Stimulated activated naive B cell treated with anti-CD40 and anti-IgM and Interleukin-4, amounts not matched to agents 10 μg/mL and 1 μg/mL and 100 μg/mL, for 72 hours (primary cell): ENCODE measurements at regions not wholly inside any gene's neighbourhood (a gene's known extent, or its start where the extent isn't known, plus 50 kb on each side); places are given as distances from the start of the nearest gene placed in this dataset.

ENCODE experiments used
- ATAC-seq, 2 donors: fragments of 150-1000 bp; cut with Tn5 transposase; replicated peaks; 2 replicates each; pipeline ENCODE4 v1.10.0; 2021; ENCODE audit warnings: moderate library complexity in 1 of 2
- DNase-seq: peaks from one replicate; pipeline ENCODE4 v3.0.0; 2021
- H3K27ac Mint-ChIP-seq: one replicate; pipeline ENCODE4 v1.8.0; 2022; ENCODE audit warnings: mild to moderate bottlenecking, mixed read lengths
- H3K27me3 Mint-ChIP-seq, 2 donors: one replicate each; pipeline ENCODE4 v1.8.0; 2022; ENCODE audit warnings: mixed read lengths in 2 of 2
- H3K36me3 Mint-ChIP-seq, 2 donors: one replicate each; pipeline ENCODE4 v1.8.0; 2022; ENCODE audit warnings: mixed read lengths in 2 of 2, mild to moderate bottlenecking in 1 of 2
- H3K4me1 Mint-ChIP-seq, 2 donors: one replicate each; pipeline ENCODE4 v1.8.0; 2022; ENCODE audit warnings: mixed read lengths in 2 of 2, mild to moderate bottlenecking in 1 of 2
- H3K4me3 Mint-ChIP-seq, 2 donors: one replicate each; pipeline ENCODE4 v1.8.0; 2022; ENCODE audit warnings: mild to moderate bottlenecking in 2 of 2, mixed read lengths in 2 of 2, moderate library complexity in 1 of 2
- H3K9me3 Mint-ChIP-seq, 2 donors: one replicate each; pipeline ENCODE4 v1.8.0; 2022; ENCODE audit warnings: mixed read lengths in 2 of 2, mild to moderate bottlenecking in 1 of 2

DNA sequence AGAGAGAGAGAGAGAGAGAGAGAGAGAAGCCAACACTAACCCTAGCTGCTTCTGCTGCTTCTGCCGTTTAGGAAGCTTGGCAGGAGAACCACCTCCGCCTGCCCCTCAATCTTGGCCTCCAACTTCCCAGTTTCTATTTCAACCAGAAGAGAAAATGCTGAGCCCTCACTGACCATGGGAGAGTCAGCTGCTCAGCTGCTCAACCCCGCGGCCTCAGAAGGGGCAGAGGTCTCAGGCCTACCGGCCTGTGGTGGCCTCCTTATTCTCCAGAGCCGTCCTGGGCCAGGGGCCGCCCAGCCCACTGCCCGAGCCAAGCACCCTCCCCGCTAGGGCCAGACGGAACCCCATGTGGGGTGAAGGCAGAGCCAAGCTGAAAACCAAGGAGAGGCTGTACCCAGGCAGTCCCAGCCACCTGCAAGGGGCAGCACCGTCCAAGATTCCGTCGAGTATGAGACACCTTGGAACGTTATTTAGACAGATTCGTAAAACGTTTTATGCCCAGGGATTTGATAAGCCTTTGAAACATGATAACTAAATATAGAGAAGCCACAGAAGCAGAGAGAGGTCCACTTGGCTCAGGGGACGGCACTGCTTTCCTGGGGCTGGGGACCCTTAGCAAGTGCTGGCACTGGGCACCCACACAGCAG lies 116.6 kb downstream of the DLL1 start:
- Mint-ChIP-seq H3K4me1 (peaks cover 5% of the 10 kb centered on the region in 2 donors), H3K9me3 (peaks cover 13 to 16% of the 10 kb centered on the region in 2 donors), H3K27ac (no peak overlapping the region), H3K36me3 (peaks cover 5% of the 10 kb centered on the region in 2 donors), H3K27me3 (peaks cover 14 to 23% of the 10 kb centered on the region in 2 donors), H3K4me3 (no peak overlapping the region)
- DNase-seq (no peak), ATAC-seq (no peak)

DNA sequence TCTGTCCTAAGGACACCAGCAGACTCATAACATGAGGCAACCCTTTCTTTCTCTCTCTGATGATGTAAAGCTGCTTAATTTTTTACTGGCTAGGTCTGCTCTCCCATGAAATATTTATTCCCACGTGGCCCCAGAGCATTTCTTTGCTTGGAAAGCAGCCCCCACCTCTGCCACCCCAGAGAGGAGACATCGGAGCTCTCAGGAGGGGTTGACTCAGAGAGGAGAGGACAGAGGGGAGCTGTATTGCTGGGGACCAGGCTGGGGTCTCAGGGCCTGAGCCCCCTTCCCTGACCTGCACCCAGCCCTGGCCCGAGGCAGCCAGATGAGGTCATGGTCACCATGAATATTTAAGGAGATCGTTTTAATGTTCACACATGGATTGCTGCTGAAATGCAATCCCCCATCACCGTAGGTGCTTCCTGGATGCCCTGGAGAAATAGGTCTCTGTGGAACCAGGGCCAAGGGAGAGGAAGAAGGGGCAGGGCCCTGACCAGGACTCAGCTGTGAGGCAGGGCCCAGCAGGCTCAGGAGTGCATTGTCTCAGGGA lies 117.5 kb downstream of the DLL1 start:
- H3K36me3 Mint-ChIP-seq: peaks cover 5% of the 10 kb centered on the region in 2 donors
- no peak overlapping the region for H3K27ac Mint-ChIP-seq
- DNase-seq (no peak), ATAC-seq (no peak)
- peaks cover 5% of the 10 kb centered on the region in 2 donors for H3K4me1 Mint-ChIP-seq
- H3K27me3 Mint-ChIP-seq: peaks cover 14 to 23% of the 10 kb centered on the region in 2 donors
- no peak overlapping the region for H3K4me3 Mint-ChIP-seq
- peaks cover 13 to 16% of the 10 kb centered on the region in 2 donors for H3K9me3 Mint-ChIP-seq

DNA sequence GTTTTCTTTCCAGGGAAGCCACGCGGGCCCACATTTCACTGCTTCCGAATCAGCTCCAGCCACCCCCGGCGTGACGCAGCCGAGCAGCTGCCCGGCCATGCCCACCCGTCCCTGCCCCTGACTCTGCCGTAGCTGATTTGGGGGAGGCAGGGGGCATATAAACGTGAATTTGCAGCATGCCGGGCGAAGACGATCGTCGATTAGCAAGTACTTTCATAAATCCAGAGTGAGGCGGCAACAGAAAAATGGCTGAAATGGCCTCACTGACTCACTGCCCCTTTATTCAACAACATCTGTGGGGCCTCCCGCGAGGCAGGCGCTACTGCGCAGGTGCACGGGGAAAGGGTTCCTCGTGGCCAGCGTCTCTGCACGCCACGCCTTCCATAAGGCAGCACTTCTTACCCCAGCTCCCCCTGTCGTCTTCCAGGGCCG lies 118.0 kb downstream of the DLL1 start:
- peaks cover 13 to 16% of the 10 kb centered on the region in 2 donors for H3K9me3 Mint-ChIP-seq
- H3K27ac Mint-ChIP-seq: no peak overlapping the region
- DNase-seq (no peak), ATAC-seq (no peak)
- H3K27me3 Mint-ChIP-seq: peaks cover 14 to 19% of the 10 kb centered on the region in 2 donors
- H3K4me3 Mint-ChIP-seq: no peak overlapping the region
- peaks cover 5% of the 10 kb centered on the region in 2 donors for H3K36me3 Mint-ChIP-seq
- peaks cover 5% of the 10 kb centered on the region in 2 donors for H3K4me1 Mint-ChIP-seq

DNA sequence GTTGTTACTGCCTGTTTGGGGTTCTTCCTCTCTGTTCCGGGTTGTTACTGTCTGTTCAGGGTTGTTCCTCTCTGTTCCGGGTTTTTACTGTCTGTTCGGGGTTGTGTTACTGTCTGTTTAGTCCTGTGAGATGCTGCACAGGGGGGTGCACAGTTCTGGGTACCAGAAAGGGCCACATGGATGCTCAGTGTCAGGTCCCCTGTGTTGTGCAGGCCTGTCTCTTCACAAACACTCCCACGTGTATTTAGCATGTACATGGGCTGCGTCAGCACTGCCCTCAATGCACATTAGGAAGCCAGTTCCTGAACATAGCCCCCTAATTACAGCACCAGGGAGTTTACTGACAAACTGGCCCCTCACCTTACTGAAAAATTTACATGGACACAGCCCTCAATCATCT lies 118.5 kb downstream of the DLL1 start:
- DNase-seq (no peak), ATAC-seq (no peak)
- peaks cover 5% of the 10 kb centered on the region in 2 donors for H3K4me1 Mint-ChIP-seq
- peaks cover 14 to 19% of the 10 kb centered on the region in 2 donors for H3K27me3 Mint-ChIP-seq
- no peak overlapping the region for H3K27ac Mint-ChIP-seq
- H3K4me3 Mint-ChIP-seq: no peak overlapping the region
- H3K36me3 Mint-ChIP-seq: peaks cover 5% of the 10 kb centered on the region in 2 donors
- H3K9me3 Mint-ChIP-seq: peaks cover 13 to 16% of the 10 kb centered on the region in 2 donors

DNA sequence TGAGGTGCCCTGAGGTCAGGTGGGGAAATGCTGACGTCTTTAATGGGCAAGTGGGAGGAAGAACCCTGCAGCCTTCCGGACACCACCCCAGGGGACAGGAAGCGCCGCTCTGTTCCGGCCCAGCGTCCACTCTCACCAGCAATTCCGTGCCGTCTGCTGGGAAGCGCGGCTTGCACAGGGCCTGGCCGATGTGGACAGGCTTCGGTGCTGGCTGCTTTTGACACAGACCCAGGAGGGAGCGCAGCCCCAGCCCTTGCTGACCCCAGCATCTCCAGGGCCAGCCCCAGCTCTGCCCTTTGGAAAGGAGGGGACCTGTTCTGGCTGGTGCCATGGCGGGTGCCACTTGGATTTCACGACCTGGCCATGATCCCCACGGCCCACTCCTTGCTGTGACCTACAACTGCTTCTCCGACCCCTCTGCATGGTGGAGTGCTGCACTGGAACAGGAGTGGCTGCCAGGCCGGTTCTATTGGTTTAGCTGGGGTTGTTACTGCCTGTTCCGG lies 123.2 kb downstream of the DLL1 start:
- H3K27ac Mint-ChIP-seq: no peak overlapping the region
- peaks cover 9 to 15% of the 10 kb centered on the region in 2 donors for H3K9me3 Mint-ChIP-seq
- peaks cover 13 to 14% of the 10 kb centered on the region in 2 donors for H3K27me3 Mint-ChIP-seq
- peaks cover 0 to 1% of the 10 kb centered on the region in 2 donors for H3K36me3 Mint-ChIP-seq
- DNase-seq (no peak), ATAC-seq (no peak)
- H3K4me3 Mint-ChIP-seq: no peak overlapping the region
- H3K4me1 Mint-ChIP-seq: no peaks in the 10 kb centered on the region

DNA sequence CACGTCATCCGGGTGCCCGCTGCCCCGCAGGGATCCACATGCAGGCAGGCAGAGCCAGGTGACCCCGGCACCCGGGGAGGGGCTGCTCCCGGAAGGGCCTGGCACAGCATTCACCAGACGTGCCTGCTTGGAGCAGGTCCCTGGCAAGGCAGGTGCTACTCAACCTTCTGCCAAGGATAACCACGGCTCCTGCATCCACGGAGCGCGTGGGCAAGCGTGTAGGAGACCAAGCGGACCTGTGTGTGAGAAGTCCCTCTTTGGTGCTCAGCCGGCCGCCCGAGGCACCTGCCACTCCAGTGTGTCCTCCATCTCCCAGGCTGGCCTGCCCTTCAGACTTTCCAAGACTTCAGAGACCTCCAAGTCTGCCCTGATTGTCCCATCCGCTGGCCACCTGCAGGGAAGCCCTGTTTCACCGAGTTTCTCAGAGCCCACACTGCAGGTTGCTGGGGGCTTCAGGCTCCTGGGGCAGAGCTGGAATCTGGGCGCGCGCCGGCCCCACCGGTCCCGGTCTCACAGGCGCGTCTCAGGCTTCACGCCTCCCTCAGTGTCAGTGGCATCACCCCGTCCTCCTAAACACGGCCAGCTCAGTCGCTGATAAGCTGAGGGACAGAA lies 124.3 kb downstream of the DLL1 start:
- DNase-seq (no peak), ATAC-seq (no peak)
- Mint-ChIP-seq H3K9me3 (peaks cover 4 to 14% of the 10 kb centered on the region in 2 donors), H3K27ac (no peak overlapping the region), H3K27me3 (peaks cover 7 to 8% of the 10 kb centered on the region in 2 donors), H3K36me3 (no peaks in the 10 kb centered on the region), H3K4me1 (no peaks in the 10 kb centered on the region), H3K4me3 (no peak overlapping the region)

DNA sequence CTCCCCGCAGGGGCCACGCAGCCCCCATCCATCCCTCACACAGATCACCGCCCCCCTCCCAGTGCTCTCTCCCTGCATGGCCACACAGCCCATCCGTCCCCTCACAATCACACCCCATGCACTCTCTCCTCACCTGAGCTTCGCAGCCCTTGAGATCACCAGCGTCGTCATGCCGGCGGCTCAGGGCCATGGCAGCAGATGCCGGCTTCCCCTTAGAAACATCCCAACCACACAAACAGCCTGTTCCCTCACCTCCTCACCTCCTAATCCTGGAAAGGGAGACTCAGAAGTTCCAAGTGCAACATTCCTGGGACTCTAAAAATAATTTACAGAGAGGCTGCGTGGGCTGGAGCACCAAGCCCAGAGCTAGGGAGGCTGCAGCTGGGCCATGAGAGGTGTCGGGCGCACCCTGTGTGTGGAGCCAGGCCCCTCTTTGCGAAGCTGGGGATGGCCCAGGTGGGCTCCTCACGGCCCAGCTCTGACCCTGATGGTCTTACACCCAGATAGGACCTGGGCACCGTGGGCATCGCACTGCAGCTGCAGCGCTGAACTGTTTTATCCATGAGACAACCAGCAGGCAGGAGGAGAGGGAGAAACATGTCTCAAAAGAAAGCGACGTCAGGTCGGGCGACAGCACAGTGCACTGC lies 125.3 kb downstream of the DLL1 start:
- Mint-ChIP-seq H3K4me1 (no peaks in the 10 kb centered on the region), H3K9me3 (peaks cover 4% of the 10 kb centered on the region in 2 donors), H3K27me3 (peaks cover 7 to 8% of the 10 kb centered on the region in 2 donors), H3K4me3 (no peak overlapping the region), H3K36me3 (no peaks in the 10 kb centered on the region), H3K27ac (no peak overlapping the region)
- DNase-seq (no peak), ATAC-seq (no peak)

DNA sequence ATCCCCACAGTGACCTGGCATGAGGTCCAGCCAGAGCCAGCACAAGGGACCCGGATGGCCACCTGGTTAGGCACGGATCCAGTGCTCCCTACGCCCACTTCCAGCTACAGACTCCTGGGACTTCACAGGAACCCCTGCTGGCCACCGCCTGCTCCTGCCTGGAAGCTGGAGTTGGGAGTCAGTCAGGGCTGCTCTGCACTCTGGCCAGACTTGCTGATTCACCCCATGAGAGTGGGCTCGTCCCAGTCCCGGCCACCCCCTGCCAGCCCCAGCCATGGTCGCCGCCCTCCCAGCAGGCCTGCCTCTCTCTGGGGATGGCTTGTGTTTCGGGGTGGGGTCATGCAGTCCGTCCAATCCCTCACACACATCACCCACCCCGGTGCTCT lies 125.8 kb downstream of the DLL1 start:
- Mint-ChIP-seq H3K36me3 (no peaks in the 10 kb centered on the region), H3K27me3 (peaks cover 7 to 8% of the 10 kb centered on the region in 2 donors), H3K27ac (no peak overlapping the region), H3K4me3 (no peak overlapping the region), H3K4me1 (no peaks in the 10 kb centered on the region), H3K9me3 (peaks cover 4% of the 10 kb centered on the region in 2 donors)
- DNase-seq: no peak
- ATAC-seq: no peak

DNA sequence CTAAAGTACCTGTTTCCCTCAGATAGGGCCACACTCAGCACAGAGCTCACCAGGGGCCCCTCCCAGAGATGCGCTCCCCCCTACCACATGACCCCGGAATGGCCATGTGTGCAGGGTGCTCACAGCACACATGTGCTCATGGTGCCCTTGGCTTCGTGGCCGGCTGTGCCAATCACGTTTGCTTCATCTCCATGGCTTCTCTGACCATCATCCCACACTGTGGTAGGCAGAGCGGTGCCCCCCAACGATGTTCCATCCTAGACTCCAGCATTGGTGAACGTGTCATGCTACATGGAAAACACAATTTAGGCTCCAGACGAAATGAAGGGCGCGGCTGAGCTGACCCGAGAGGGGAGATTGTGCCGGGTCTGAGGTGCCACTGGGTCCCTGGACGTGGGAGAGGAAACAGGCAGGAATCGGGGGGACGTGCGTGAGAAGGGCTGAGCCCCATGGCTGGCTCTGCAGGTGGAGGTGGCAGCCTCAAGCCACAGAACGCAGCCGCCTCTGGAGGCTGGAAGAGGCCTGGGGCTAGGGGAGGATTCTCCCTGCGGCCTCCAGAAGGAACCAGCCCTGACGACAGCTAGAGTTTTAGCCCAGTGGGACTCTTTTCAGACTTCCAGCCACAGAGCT lies 126.5 kb downstream of the DLL1 start:
- peaks cover 0 to 4% of the 10 kb centered on the region in 2 donors for H3K9me3 Mint-ChIP-seq

DNA sequence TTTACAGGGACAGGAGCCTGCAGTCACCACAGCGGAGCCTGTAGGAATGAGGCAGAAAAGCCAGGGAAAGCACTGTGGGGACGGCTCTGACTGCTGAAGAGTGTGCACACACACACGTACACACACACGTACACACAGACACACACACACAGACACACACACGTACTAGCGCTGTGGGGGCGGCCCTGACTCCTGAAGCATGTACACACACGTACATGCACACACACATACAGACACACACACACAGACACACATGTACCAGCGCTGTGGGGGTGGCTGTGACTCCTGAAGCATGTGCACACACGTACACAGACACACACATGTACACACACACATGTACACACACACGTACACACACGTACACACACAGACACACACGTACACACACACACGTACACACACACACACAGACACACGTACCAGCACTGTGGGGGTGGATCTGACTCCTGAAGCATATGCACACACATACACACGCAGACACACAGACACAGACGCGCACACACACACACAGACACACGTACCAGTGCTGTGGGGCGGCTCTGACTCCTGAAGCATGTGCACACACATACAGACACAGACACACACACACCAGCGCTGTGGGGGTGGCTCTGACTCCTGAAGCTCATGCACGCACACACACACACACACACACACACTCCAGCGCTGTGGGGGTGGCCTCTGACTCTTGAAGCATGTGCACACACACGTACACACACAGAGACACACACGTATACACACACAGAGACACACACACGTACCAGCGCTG lies 127.3 kb downstream of the DLL1 start:
- H3K27me3 Mint-ChIP-seq: peaks cover 7 to 8% of the 10 kb centered on the region in 2 donors
- H3K4me3 Mint-ChIP-seq: no peak overlapping the region
- peaks cover 0 to 4% of the 10 kb centered on the region in 2 donors for H3K9me3 Mint-ChIP-seq
- no peak overlapping the region for H3K27ac Mint-ChIP-seq
- DNase-seq (no peak), ATAC-seq (no peak)
- H3K36me3 Mint-ChIP-seq: no peaks in the 10 kb centered on the region
- H3K4me1 Mint-ChIP-seq: no peaks in the 10 kb centered on the region

More for the DNA sequence above, 126.5 kb downstream of the DLL1 start:
- Mint-ChIP-seq H3K4me3 (no peak overlapping the region), H3K4me1 (no peaks in the 10 kb centered on the region), H3K27ac (no peak overlapping the region), H3K36me3 (no peaks in the 10 kb centered on the region), H3K27me3 (peaks cover 7 to 8% of the 10 kb centered on the region in 2 donors)
- no peak for DNase-seq
- no peak for ATAC-seq

DNA sequence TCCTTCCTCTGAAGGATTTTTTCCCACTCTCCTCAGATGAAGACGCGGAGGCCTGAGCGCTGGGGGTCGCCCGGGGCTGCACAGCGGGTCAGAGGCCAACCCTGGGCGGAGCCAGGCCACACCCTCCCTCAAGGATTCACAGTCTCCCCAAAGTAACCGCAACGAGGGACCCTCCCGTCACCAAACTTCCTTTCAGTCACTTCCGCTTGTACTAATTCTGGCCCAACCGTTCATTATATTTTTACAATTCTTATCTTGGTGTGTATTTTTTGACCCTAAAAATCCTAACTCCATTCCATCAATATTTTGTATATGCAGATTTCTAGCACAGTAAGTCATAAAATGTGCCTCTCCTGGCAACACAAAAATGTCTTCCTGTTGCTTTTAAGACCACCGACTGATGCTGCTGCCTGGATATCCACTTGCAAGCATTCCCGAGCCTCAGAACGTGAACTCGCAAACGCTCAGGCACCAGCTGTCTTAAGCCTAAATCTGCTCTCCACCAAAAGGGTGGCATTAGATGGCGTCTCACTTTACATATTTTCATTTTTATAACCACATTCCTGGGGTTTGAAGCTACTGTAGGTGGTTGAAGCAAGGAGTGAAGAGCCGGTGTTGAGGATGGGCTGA lies 128.0 kb downstream of the DLL1 start:
- H3K27ac Mint-ChIP-seq: peak overlapping the region; percentile 17
- no peak for DNase-seq
- no peak overlapping the region for H3K4me3 Mint-ChIP-seq
- H3K27me3 Mint-ChIP-seq: peaks cover 7 to 8% of the 10 kb centered on the region in 2 donors
- no peak for ATAC-seq
- peaks cover 0 to 4% of the 10 kb centered on the region in 2 donors for H3K9me3 Mint-ChIP-seq
- no peaks in the 10 kb centered on the region for H3K36me3 Mint-ChIP-seq
- no peaks in the 10 kb centered on the region for H3K4me1 Mint-ChIP-seq

DNA sequence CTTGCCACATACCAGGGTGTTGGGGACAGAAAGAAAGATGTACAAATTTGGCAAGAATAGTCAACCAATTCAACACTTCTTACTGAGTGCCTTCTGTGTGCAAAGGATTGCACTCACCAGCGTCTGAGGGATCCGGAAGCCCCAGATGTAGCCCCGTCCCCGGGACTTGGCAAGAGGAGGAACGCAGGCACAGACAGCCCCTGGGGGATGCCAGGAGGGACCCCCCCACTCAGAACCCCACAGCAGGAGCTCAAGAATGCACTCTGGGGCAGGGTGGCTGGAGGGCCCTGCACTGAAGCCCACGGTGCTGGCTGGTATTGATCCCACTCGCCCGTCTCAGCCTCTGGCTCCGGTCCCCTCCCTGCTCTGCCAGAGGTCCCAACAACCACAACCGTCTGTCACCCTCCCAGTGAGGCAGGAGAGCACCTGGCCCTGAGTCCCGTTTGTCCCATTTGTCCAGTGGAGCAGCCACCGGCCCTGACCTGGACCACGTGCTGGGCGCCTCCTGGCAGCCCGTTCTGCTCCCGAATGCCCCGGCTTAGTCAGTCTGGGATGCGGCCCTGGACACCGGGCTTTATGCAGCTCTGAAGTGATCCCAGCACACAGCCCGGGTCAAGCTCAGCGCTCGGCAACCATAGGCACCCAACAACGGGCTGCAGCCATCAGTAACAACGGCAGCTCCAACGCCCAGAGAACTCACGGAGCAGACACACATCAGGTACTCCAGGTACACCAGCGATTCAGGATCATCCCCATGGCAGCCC lies 128.7 kb downstream of the DLL1 start:
- Mint-ChIP-seq H3K27ac (no peak overlapping the region), H3K4me1 (no peaks in the 10 kb centered on the region), H3K27me3 (peaks cover 7 to 11% of the 10 kb centered on the region in 2 donors), H3K36me3 (no peaks in the 10 kb centered on the region), H3K9me3 (peaks cover 0 to 4% of the 10 kb centered on the region in 2 donors), H3K4me3 (no peak overlapping the region)
- no peak for DNase-seq
- no peak for ATAC-seq
